DOHH2 (cell line): ENCODE measurements at regions not wholly inside any gene's neighbourhood (a gene's known extent, or its start where the extent isn't known, plus 50 kb on each side); places are given as distances from the start of the nearest gene placed in this dataset.
"Not testable (repeated sequence)": the region's sequence is repeated elsewhere in the genome, so short reads cannot be mapped to it uniquely, and the experiment has no call there.

Source experiments
- H3F3A ChIP-seq: fragments of 200-600 bp; sonication (generic), shearing (Covaris generic); 2 replicates; pipeline ENCODE4 v1.6.0; 2016; ENCODE audit warnings: antibody characterized with exemption, mild to moderate bottlenecking; ENCODE audit not compliant: control insufficient read depth, insufficient read depth
- H3K27ac ChIP-seq: fragments of 200-600 bp; sonication (generic); 2 replicates; pipeline ENCODE4 v1.5.1; 2014; ENCODE audit warnings: low read depth, mild to moderate bottlenecking, low read length, moderate library complexity
- H3K27me3 ChIP-seq: fragments of 200-600 bp; sonication (generic); 2 replicates; pipeline ENCODE4 v1.6.1; 2014; ENCODE audit warnings: mild to moderate bottlenecking, low read length, mixed read lengths; ENCODE audit not compliant: control insufficient read depth
- H3K36me3 ChIP-seq: fragments of 200-600 bp; sonication (generic); 2 replicates; pipeline ENCODE4 v1.6.1; 2014; ENCODE audit warnings: mild to moderate bottlenecking, low read length, moderate library complexity, mixed read lengths; ENCODE audit not compliant: control insufficient read depth
- H3K4me1 ChIP-seq: fragments of 200-600 bp; sonication (generic); 2 replicates; pipeline ENCODE4 v1.6.1; 2014; ENCODE audit warnings: mild to moderate bottlenecking, low read length, mixed read lengths; ENCODE audit not compliant: control insufficient read depth
- H3K4me2 ChIP-seq: fragments of 200-600 bp; sonication (generic); 2 replicates; pipeline ENCODE4 v1.6.0; 2014; ENCODE audit warnings: mild to moderate bottlenecking, low read length, moderate library complexity
- H3K4me3 ChIP-seq: fragments of 200-600 bp; sonication (generic); 2 replicates; pipeline ENCODE4 v1.5.1; 2014; ENCODE audit warnings: mild to moderate bottlenecking, low read length, mixed read lengths
- H3K79me2 ChIP-seq: fragments of 200-600 bp; sonication (generic); 2 replicates; pipeline ENCODE4 v1.6.1; 2014; ENCODE audit warnings: mild to moderate bottlenecking, low read length, mixed read lengths; ENCODE audit not compliant: control insufficient read depth
- H3K9me2 ChIP-seq: fragments of 200-600 bp; sonication (generic); replicated peaks from 2 replicates; pipeline ENCODE4 v1.6.1; 2014; ENCODE audit warnings: mild to moderate bottlenecking, low read length, mixed read lengths; ENCODE audit not compliant: control insufficient read depth
- H3K9me3 ChIP-seq: fragments of 200-600 bp; sonication (generic); 2 replicates; pipeline ENCODE4 v1.6.1; 2014; ENCODE audit warnings: antibody characterized with exemption, low read length, mixed read lengths; ENCODE audit not compliant: control insufficient read depth, insufficient read depth
- H4K20me1 ChIP-seq: fragments of 200-600 bp; sonication (generic); 2 replicates; pipeline ENCODE4 v1.6.0; 2014; ENCODE audit warnings: low read depth, mild to moderate bottlenecking, antibody characterized with exemption, low read length, moderate library complexity; ENCODE audit not compliant: control insufficient read depth, insufficient read depth
- CTCF ChIP-seq: fragments of 200-600 bp; sonication (generic); IDR thresholded peaks from one replicate; pipeline ENCODE4 v1.5.1; 2014; ENCODE audit warnings: antibody characterized with exemption, mild to moderate bottlenecking, low read depth, low read length; ENCODE audit not compliant: poor library complexity, severe bottlenecking
- EZH2phosphoT487 ChIP-seq: fragments of 200-600 bp; sonication (generic); IDR thresholded peaks from 2 replicates; pipeline ENCODE4 v1.6.1; 2017; ENCODE audit warnings: borderline replicate concordance, mild to moderate bottlenecking, antibody characterized with exemption, low read length, moderate library complexity, mixed read lengths

- Histone ChIP-seq H3K79me2 (no peaks in the 10 kb centered on the region), H3K9me3 (peaks cover 4% of the 10 kb centered on the region; the same call in 1 of the 2 replicates), H3K27me3 (no peaks in the 10 kb centered on the region), H4K20me1 (no peaks in the 10 kb centered on the region), H3K4me3 (no peak overlapping the region), H3K4me2 (no peak overlapping the region), H3K9me2 (no peaks in the 10 kb centered on the region), H3K27ac (no peak overlapping the region), H3K4me1 (no peaks in the 10 kb centered on the region), H3F3A (no peaks in the 10 kb centered on the region), H3K36me3 (no peaks in the 10 kb centered on the region)
- TF ChIP-seq EZH2phosphoT487 (no peak), CTCF (no peak)
Observed at GRCh38 chr14:37776791-37777499, 181.5 kb downstream of the TTC6 start.

GRCh38 chr14:37778135-37778943, 182.9 kb downstream of the TTC6 start:
- Histone ChIP-seq H4K20me1 (no peaks in the 10 kb centered on the region), H3K36me3 (no peaks in the 10 kb centered on the region)

GRCh38 chr14:37779480-37779879, 184.1 kb downstream of the TTC6 start:
- H3K9me3 ChIP-seq = peaks cover 4% of the 10 kb centered on the region; the same call in 1 of the 2 replicates
- no peaks in the 10 kb centered on the region for H3K79me2 ChIP-seq
- H3K4me2 ChIP-seq = no peak overlapping the region
- no peaks in the 10 kb centered on the region for H3F3A ChIP-seq
- H3K27me3 ChIP-seq = no peaks in the 10 kb centered on the region
- no peak overlapping the region for H3K27ac ChIP-seq
- H4K20me1 ChIP-seq = no peaks in the 10 kb centered on the region
- TF ChIP-seq CTCF (no peak), EZH2phosphoT487 (no peak)
- H3K36me3 ChIP-seq = no peaks in the 10 kb centered on the region
- H3K4me1 ChIP-seq = no peaks in the 10 kb centered on the region
- no peak overlapping the region for H3K4me3 ChIP-seq
- no peaks in the 10 kb centered on the region for H3K9me2 ChIP-seq

More at GRCh38 chr14:37778135-37778943, 182.9 kb downstream of the TTC6 start:
- H3K4me2 ChIP-seq = no peak overlapping the region
- no peaks in the 10 kb centered on the region for H3F3A ChIP-seq
- H3K4me1 ChIP-seq = no peaks in the 10 kb centered on the region
- no peaks in the 10 kb centered on the region for H3K9me2 ChIP-seq
- TF ChIP-seq EZH2phosphoT487 = no peak
- TF ChIP-seq CTCF = no peak
- no peak overlapping the region for H3K27ac ChIP-seq
- H3K27me3 ChIP-seq = no peaks in the 10 kb centered on the region
- H3K79me2 ChIP-seq = no peaks in the 10 kb centered on the region
- H3K4me3 ChIP-seq = no peak overlapping the region
- H3K9me3 ChIP-seq = peaks cover 4% of the 10 kb centered on the region; the same call in 1 of the 2 replicates

GRCh38 chr14:37780731-37781130, 185.3 kb downstream of the TTC6 start:
- not testable (repeated sequence) for H3K9me3 ChIP-seq, H3K27ac ChIP-seq, H3K79me2 ChIP-seq, H4K20me1 ChIP-seq, H3K36me3 ChIP-seq, H3K27me3 ChIP-seq, H3K4me1 ChIP-seq, H3K9me2 ChIP-seq, H3K4me3 ChIP-seq, H3F3A ChIP-seq, H3K4me2 ChIP-seq

GRCh38 chr14:37784203-37784826, 188.9 kb downstream of the TTC6 start:
- not testable (repeated sequence) for H4K20me1 ChIP-seq, H3F3A ChIP-seq, H3K27ac ChIP-seq, H3K27me3 ChIP-seq, H3K79me2 ChIP-seq, H3K4me3 ChIP-seq, H3K36me3 ChIP-seq, H3K9me3 ChIP-seq, H3K9me2 ChIP-seq, H3K4me1 ChIP-seq, H3K4me2 ChIP-seq
